ENCODE measurements at regions not wholly inside any gene's neighbourhood (a gene's known extent, or its start where the extent isn't known, plus 50 kb on each side); places are given as distances from the start of the nearest gene placed in this dataset.

DNA sequence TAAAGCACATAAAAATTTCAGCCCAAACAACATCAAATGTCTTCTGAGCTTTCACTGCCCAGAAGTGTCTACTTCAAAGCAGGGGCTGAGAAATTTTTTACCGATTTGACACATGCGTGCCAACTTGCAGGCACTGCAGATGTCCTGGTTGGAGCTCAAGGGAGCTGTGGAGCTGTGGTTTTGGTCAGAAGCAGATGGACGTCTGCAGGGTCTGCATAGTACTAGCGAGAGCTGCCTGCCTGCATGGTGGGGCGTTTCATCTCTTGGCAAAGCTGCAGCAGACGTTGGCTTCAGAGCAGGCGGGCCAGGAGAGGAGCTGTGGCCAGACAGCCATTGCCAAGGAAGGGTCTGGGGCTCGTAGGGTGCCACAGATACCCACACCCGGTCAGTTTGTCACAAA, 296.7 kb downstream of the GLRX3 start:
- TF ChIP-seq, protein P1, sequence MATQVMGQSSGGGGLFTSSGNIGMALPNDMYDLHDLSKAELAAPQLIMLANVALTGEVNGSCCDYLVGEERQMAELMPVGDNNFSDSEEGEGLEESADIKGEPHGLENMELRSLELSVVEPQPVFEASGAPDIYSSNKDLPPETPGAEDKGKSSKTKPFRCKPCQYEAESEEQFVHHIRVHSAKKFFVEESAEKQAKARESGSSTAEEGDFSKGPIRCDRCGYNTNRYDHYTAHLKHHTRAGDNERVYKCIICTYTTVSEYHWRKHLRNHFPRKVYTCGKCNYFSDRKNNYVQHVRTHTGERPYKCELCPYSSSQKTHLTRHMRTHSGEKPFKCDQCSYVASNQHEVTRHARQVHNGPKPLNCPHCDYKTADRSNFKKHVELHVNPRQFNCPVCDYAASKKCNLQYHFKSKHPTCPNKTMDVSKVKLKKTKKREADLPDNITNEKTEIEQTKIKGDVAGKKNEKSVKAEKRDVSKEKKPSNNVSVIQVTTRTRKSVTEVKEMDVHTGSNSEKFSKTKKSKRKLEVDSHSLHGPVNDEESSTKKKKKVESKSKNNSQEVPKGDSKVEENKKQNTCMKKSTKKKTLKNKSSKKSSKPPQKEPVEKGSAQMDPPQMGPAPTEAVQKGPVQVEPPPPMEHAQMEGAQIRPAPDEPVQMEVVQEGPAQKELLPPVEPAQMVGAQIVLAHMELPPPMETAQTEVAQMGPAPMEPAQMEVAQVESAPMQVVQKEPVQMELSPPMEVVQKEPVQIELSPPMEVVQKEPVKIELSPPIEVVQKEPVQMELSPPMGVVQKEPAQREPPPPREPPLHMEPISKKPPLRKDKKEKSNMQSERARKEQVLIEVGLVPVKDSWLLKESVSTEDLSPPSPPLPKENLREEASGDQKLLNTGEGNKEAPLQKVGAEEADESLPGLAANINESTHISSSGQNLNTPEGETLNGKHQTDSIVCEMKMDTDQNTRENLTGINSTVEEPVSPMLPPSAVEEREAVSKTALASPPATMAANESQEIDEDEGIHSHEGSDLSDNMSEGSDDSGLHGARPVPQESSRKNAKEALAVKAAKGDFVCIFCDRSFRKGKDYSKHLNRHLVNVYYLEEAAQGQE (IDR thresholded peaks at IDR 0.05; ENCODE audit: insufficient replicate concordance, low read depth): no peak
- no peak for TF ChIP-seq CTCF (IDR thresholded peaks at IDR 0.05; ENCODE audit: insufficient read depth, low read length)
- TF ChIP-seq POLR2AphosphoS5 (IDR thresholded peaks at IDR 0.05; ENCODE audit: low read depth): no peak
